Subcutaneous abdominal adipose tissue (tissue), 5 donors: ENCODE measurements at regions not wholly inside any gene's neighbourhood (a gene's known extent, or its start where the extent isn't known, plus 50 kb on each side); places are given as distances from the start of the nearest gene placed in this dataset.

Experiments used
- H3K27ac ChIP-seq: one replicate; pipeline ENCODE4 v1.7.0; 2013; ENCODE audit warnings: low read depth, mild to moderate bottlenecking, inconsistent platforms, low read length, moderate library complexity
- H3K27me3 ChIP-seq, 5 donors: one replicate each; pipeline ENCODE4 v1.7.0; 2013; ENCODE audit warnings: low read length in 5 of 5, inconsistent platforms in 1 of 5; ENCODE audit not compliant: control insufficient read depth in 5 of 5, insufficient read depth in 4 of 5
- H3K36me3 ChIP-seq, 5 donors: one replicate each; pipeline ENCODE4 v1.7.0; 2013; ENCODE audit warnings: low read length in 5 of 5; ENCODE audit not compliant: control insufficient read depth in 5 of 5, insufficient read depth in 5 of 5
- H3K4me1 ChIP-seq, 5 donors: one replicate each; pipeline ENCODE4 v1.7.0; 2013; ENCODE audit warnings: low read length in 5 of 5, mild to moderate bottlenecking in 3 of 5, moderate library complexity in 1 of 5; ENCODE audit not compliant: control insufficient read depth in 5 of 5, insufficient read depth in 5 of 5
- H3K4me3 ChIP-seq, 5 donors: one replicate each; pipeline ENCODE4 v1.7.0; 2013; ENCODE audit warnings: low read length in 5 of 5, low read depth in 1 of 5
- H3K9ac ChIP-seq, 5 donors: one replicate each; pipeline ENCODE4 v1.7.0; 2013; ENCODE audit warnings: low read length in 5 of 5, mild to moderate bottlenecking in 4 of 5, moderate library complexity in 3 of 5
- H3K9me3 ChIP-seq, 5 donors: one replicate each; pipeline ENCODE4 v1.7.0; 2013; ENCODE audit warnings: low read length in 5 of 5; ENCODE audit not compliant: control insufficient read depth in 5 of 5
- donor health status: healthy.
- donor health status: healthy.
- donor health status: healthy.
- donor health status: healthy.
- donor health status: healthy.

DNA sequence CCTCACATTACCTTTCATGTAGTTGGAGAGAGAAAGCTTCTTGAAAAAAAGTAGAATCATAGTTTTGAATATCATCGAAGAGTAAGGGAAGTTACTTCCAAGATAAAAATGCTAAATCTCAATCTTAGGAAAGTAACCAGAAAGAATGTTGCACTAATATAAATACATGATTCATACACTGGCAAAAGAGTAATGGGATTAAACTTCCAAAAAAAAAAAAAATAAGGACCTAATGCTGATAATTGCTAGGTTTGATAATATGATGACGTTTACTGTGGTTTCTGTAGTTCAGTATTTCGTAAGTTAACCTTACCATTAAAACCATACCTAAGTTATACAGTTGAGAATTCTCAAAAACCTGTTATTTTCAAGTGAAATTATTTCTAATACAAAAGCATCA lies 573.8 kb upstream of the CDH9 start:
- Histone ChIP-seq H3K4me1 (no peaks in the 10 kb centered on the region), H3K9ac (no peak overlapping the region), H3K9me3 (peaks cover 0 to 7% (median 0%) of the 10 kb centered on the region in 5 donors), H3K36me3 (no peaks in the 10 kb centered on the region), H3K27me3 (no peaks in the 10 kb centered on the region), H3K4me3 (no peak overlapping the region), H3K27ac (no peak overlapping the region)

- H3K27ac ChIP-seq, result no peak overlapping the region
- H3K27me3 ChIP-seq, result no peaks in the 10 kb centered on the region
- H3K4me3 ChIP-seq, result no peak overlapping the region
- H3K9ac ChIP-seq, result no peak overlapping the region
- H3K9me3 ChIP-seq, result peaks cover 0 to 2% (median 0%) of the 10 kb centered on the region in 5 donors
- H3K36me3 ChIP-seq, result no peaks in the 10 kb centered on the region
- H3K4me1 ChIP-seq, result no peaks in the 10 kb centered on the region
Observed at GRCh38 chr5:27608992-27609391, 570.6 kb upstream of the CDH9 start.

DNA sequence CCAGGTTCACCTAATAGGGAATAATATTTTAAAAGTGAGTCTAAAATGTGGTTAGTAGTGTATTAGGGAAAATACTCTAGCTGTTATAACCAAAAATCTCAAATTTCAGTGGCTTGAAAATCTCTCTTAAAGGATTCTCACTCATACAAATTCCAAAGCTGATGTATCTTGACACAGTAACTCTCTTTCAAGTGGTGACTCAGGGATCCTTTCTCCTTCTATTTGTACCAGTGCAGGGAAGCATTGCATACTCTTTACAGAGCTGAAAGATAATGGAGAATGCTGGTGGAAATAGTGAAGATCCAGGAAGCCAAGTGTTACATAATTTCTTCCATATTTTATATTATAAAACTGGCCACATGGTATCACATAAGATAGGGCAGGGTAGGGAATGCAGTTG lies 560.2 kb upstream of the CDH9 start:
- H3K4me1 ChIP-seq, result no peaks in the 10 kb centered on the region
- no peak overlapping the region for H3K4me3 ChIP-seq
- no peak overlapping the region for H3K9ac ChIP-seq
- no peaks in the 10 kb centered on the region for H3K27me3 ChIP-seq
- no peak overlapping the region for H3K27ac ChIP-seq
- no peaks in the 10 kb centered on the region for H3K36me3 ChIP-seq
- H3K9me3 ChIP-seq, result no peaks in the 10 kb centered on the region

DNA sequence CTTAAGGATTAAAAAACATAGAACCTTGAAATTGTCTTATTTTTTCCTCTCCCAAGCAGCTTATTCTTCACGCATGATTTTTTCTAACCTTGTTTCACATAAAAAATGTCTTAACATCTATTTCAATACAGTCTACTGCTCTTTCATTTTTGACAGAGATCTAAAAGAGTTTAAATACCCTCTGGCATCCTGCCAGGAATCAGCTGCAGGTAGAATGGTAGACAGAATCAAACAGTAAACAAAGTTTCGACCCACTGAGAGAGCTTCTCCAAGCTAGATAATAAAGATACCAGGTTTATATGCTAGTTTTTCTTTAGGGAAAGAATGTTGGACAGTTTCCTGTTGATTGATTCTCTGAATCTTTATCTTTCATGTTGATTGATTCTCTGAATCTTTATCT lies 555.8 kb upstream of the CDH9 start:
- peaks cover 0 to 11% (median 0%) of the 10 kb centered on the region in 5 donors for H3K9me3 ChIP-seq
- no peak overlapping the region for H3K27ac ChIP-seq
- no peaks in the 10 kb centered on the region for H3K36me3 ChIP-seq
- H3K4me1 ChIP-seq, result no peaks in the 10 kb centered on the region
- H3K9ac ChIP-seq, result no peak overlapping the region
- no peak overlapping the region for H3K4me3 ChIP-seq
- H3K27me3 ChIP-seq, result no peaks in the 10 kb centered on the region

DNA sequence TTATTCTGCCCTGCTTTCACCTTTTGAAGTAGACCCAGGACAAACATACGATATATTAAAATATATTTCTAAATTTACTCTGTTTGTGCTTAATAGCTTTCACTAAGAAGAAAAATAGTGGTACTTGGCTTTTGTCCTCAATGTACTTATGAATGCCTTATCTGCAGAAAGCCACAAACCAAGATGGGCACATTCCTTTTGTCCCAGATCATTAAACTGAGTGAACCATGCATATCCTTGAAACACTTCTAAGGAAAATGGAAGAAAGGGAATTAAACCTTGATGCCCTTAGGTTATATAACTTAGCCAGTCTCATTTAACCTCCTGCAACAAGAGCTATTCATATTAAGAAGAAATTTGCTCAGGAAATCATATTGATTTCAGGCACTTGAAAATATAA lies 553.8 kb upstream of the CDH9 start:
- no peak overlapping the region for H3K4me3 ChIP-seq
- no peaks in the 10 kb centered on the region for H3K4me1 ChIP-seq
- peaks cover 0 to 11% (median 0%) of the 10 kb centered on the region in 5 donors for H3K9me3 ChIP-seq
- no peak overlapping the region for H3K9ac ChIP-seq
- no peaks in the 10 kb centered on the region for H3K36me3 ChIP-seq
- H3K27ac ChIP-seq, result no peak overlapping the region
- H3K27me3 ChIP-seq, result no peaks in the 10 kb centered on the region

GRCh38 chr5:27590503-27590902 lies 552.1 kb upstream of the CDH9 start:
- Histone ChIP-seq H3K9ac (no peak overlapping the region), H3K27ac (no peak overlapping the region), H3K27me3 (no peaks in the 10 kb centered on the region), H3K9me3 (peaks cover 0 to 11% (median 0%) of the 10 kb centered on the region in 5 donors), H3K36me3 (no peaks in the 10 kb centered on the region), H3K4me3 (no peak overlapping the region), H3K4me1 (no peaks in the 10 kb centered on the region)

GRCh38 chr5:27578279-27578678 lies 539.9 kb upstream of the CDH9 start:
- no peaks in the 10 kb centered on the region for H3K27me3 ChIP-seq
- H3K4me1 ChIP-seq, result no peaks in the 10 kb centered on the region
- no peaks in the 10 kb centered on the region for H3K9me3 ChIP-seq
- H3K9ac ChIP-seq, result no peak overlapping the region
- H3K4me3 ChIP-seq, result no peak overlapping the region
- no peaks in the 10 kb centered on the region for H3K36me3 ChIP-seq
- H3K27ac ChIP-seq, result no peak overlapping the region

DNA sequence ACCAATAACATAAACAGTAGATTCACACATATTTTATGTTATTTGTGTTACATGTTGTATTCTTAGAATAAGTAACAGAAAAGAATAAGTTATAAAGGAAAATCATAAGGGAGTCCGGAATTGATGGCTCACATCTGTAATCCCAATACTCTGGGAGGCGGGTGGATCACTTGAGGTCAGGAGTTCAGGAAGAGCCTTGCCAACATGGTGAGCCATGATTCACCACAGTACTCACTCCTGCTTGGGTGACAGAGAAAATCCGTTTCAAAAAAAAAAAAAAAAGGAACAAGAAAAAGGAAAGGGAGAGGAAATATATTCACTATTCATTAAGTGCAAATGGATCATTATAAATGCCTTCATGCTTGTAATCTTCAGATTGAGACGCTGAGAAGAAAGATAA lies 533.3 kb upstream of the CDH9 start:
- Histone ChIP-seq H3K4me3 (no peak overlapping the region), H3K9me3 (no peaks in the 10 kb centered on the region), H3K4me1 (no peaks in the 10 kb centered on the region), H3K36me3 (no peaks in the 10 kb centered on the region), H3K9ac (no peak overlapping the region), H3K27ac (no peak overlapping the region), H3K27me3 (no peaks in the 10 kb centered on the region)

DNA sequence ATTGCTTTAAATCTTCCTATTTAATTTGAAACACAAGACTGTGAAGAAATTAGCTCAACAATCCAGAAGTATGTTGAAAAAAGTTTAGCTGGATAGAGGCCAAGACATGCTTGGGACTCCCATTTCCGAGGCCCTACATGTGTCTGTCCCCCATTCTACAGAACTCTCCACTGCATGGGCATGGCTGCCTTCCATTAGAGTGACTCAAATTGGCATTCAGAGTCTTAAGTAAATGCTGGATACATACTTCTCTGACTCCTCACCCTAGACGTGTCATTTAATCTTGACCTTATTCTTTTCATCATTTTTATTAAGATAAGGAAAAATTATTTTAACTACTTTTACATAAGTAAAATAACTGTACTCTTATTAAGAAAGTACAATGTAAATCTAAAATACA lies 530.4 kb upstream of the CDH9 start:
- no peak overlapping the region for H3K27ac ChIP-seq
- H3K27me3 ChIP-seq, result no peaks in the 10 kb centered on the region
- H3K36me3 ChIP-seq, result no peaks in the 10 kb centered on the region
- H3K9me3 ChIP-seq, result no peaks in the 10 kb centered on the region
- no peak overlapping the region for H3K4me3 ChIP-seq
- no peaks in the 10 kb centered on the region for H3K4me1 ChIP-seq
- no peak overlapping the region for H3K9ac ChIP-seq

DNA sequence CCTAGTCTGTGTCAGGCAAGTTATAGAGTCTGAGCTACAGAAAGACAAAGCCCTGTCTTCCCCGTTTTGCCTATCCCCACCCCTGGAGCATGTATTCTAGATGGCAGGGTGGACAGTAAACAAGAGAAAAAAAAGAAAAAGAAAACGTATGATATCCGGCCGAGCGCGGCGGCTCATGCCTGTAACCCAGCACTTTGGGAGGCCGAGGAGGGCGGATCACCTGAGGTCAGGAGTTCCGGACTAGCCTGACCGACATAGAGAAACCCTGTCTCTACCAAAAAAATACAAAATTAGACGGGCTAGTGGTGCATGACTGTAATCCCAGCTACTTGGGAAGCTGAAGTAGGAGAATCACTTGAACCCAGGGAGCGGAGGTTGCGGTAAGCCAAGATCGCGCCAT lies 523.0 kb upstream of the CDH9 start:
- H3K27me3 ChIP-seq, result no peaks in the 10 kb centered on the region
- H3K27ac ChIP-seq, result no peak overlapping the region
- no peaks in the 10 kb centered on the region for H3K4me1 ChIP-seq
- no peak overlapping the region for H3K9ac ChIP-seq
- H3K4me3 ChIP-seq, result no peak overlapping the region
- H3K36me3 ChIP-seq, result no peaks in the 10 kb centered on the region
- H3K9me3 ChIP-seq, result no peaks in the 10 kb centered on the region

DNA sequence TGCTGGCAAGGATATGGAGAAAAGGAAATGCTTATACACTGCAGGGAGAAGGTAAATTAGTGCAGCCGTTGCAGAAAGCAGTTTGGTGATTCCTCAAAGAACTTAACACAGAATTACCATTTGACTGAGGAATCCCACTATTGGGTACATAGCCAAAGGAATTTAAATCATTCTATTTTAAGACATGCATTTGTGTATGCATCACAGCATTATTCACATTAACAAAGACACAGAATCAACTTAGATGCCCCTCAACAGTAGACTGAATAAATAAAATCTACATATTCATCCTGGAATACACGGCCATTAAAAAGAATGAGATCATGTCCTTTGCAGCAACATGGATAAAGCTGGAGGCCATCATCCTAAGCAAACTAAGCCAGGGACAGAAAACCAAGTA lies 510.1 kb upstream of the CDH9 start:
- H3K27me3 ChIP-seq, result no peaks in the 10 kb centered on the region
- no peaks in the 10 kb centered on the region for H3K4me1 ChIP-seq
- H3K36me3 ChIP-seq, result no peaks in the 10 kb centered on the region
- H3K9ac ChIP-seq, result no peak overlapping the region
- no peak overlapping the region for H3K4me3 ChIP-seq
- no peak overlapping the region for H3K27ac ChIP-seq
- H3K9me3 ChIP-seq, result peaks cover 0 to 14% (median 0%) of the 10 kb centered on the region in 5 donors
